GM12892 (cell line): ENCODE measurements at regions not wholly inside any gene's neighbourhood (a gene's known extent, or its start where the extent isn't known, plus 50 kb on each side); places are given as distances from the start of the nearest gene placed in this dataset.

Experiments used
- POLR2A ChIP-seq: IDR thresholded peaks from 2 replicates; pipeline ENCODE4 v1.6.1; 2011; ENCODE audit warnings: low read depth, low read length, control low read depth
- POLR2AphosphoS5 ChIP-seq: IDR thresholded peaks from 2 replicates; pipeline ENCODE4 v1.6.1; 2011; ENCODE audit warnings: low read depth, low read length, control low read depth
- TAF1 ChIP-seq: IDR thresholded peaks from 2 replicates; pipeline ENCODE4 v1.6.1; 2011; ENCODE audit warnings: low read depth, mild to moderate bottlenecking, control low read depth, low read length, borderline replicate concordance

- TF ChIP-seq POLR2A (no peak), TAF1 (no peak), POLR2AphosphoS5 (no peak)
Observed at GRCh38 chr3:117814975-117815374, 1105.4 kb downstream of the TUSC7 start.
